ENCODE measurements at regions not wholly inside any gene's neighbourhood (a gene's known extent, or its start where the extent isn't known, plus 50 kb on each side); places are given as distances from the start of the nearest gene placed in this dataset.
A peak's percentile ranks its signal among the peaks of the same experiment; 100 is the strongest.

- DNase-seq: no peak
- H3K27ac ChIP-seq (ENCODE audit: low read length): no peak overlapping the region
- peaks cover 5% of the 10 kb centered on the region for H3K27me3 ChIP-seq (ENCODE audit: control insufficient read depth, insufficient read depth, low read length)
- no peaks in the 10 kb centered on the region for H3K4me1 ChIP-seq (ENCODE audit: control insufficient read depth, insufficient read depth, low read length)
- WGBS (ENCODE audit: insufficient coverage): no CpG with 5 or more reads among the region's 5 CpGs
- H3K9me3 ChIP-seq (replicated peaks; ENCODE audit: control insufficient read depth, low read depth, low read length): peaks cover 18% of the 10 kb centered on the region
- no peaks in the 10 kb centered on the region for H3K36me3 ChIP-seq (ENCODE audit: control insufficient read depth, insufficient read depth, low read length)
- H3K4me3 ChIP-seq (ENCODE audit: low read length): no peak overlapping the region
These were observed 130.4 kb downstream of the ESM1 start for GRCh38 chr5:54854883-54855581.

- 50% methylated on average over 1 of the region's 3 CpGs for WGBS (ENCODE audit: insufficient coverage)
These were observed 133.4 kb downstream of the ESM1 start for GRCh38 chr5:54852007-54852406.

GRCh38 chr5:54851449-54851848 is 133.9 kb downstream of the ESM1 start:
- peaks cover 3% of the 10 kb centered on the region for H3K27me3 ChIP-seq (ENCODE audit: control insufficient read depth, insufficient read depth, low read length)
- H3K4me1 ChIP-seq (ENCODE audit: control insufficient read depth, insufficient read depth, low read length): no peaks in the 10 kb centered on the region
- H3K9me3 ChIP-seq (replicated peaks; ENCODE audit: control insufficient read depth, low read depth, low read length): no peaks in the 10 kb centered on the region
- H3K4me3 ChIP-seq (ENCODE audit: low read length): no peak overlapping the region
- 74% methylated on average over 3 of the region's 4 CpGs for WGBS (ENCODE audit: insufficient coverage)
- no peak overlapping the region for H3K27ac ChIP-seq (ENCODE audit: low read length)
- no peak for DNase-seq
- no peaks in the 10 kb centered on the region for H3K36me3 ChIP-seq (ENCODE audit: control insufficient read depth, insufficient read depth, low read length)

More at GRCh38 chr5:54852007-54852406, 133.4 kb downstream of the ESM1 start:
- Histone ChIP-seq H3K9me3 (replicated peaks; ENCODE audit: control insufficient read depth, low read depth, low read length) (peaks cover 3% of the 10 kb centered on the region), H3K27ac (ENCODE audit: low read length) (no peak overlapping the region), H3K4me3 (ENCODE audit: low read length) (no peak overlapping the region), H3K27me3 (ENCODE audit: control insufficient read depth, insufficient read depth, low read length) (peaks cover 5% of the 10 kb centered on the region), H3K36me3 (ENCODE audit: control insufficient read depth, insufficient read depth, low read length) (no peaks in the 10 kb centered on the region), H3K4me1 (ENCODE audit: control insufficient read depth, insufficient read depth, low read length) (no peaks in the 10 kb centered on the region)
- DNase-seq: no peak

GRCh38 chr5:54848581-54848980 is 136.8 kb downstream of the ESM1 start:
- WGBS (ENCODE audit: insufficient coverage): 65% methylated on average over 4 of the region's 5 CpGs
- H3K4me1 ChIP-seq (ENCODE audit: control insufficient read depth, insufficient read depth, low read length): peaks cover 3% of the 10 kb centered on the region
- H3K36me3 ChIP-seq (ENCODE audit: control insufficient read depth, insufficient read depth, low read length): no peaks in the 10 kb centered on the region
- no peak overlapping the region for H3K4me3 ChIP-seq (ENCODE audit: low read length)
- H3K9me3 ChIP-seq (replicated peaks; ENCODE audit: control insufficient read depth, low read depth, low read length): peaks cover 4% of the 10 kb centered on the region
- DNase-seq: no peak
- H3K27me3 ChIP-seq (ENCODE audit: control insufficient read depth, insufficient read depth, low read length): no peaks in the 10 kb centered on the region
- no peak overlapping the region for H3K27ac ChIP-seq (ENCODE audit: low read length)

- H3K4me3 ChIP-seq (ENCODE audit: low read length): no peak overlapping the region
- H3K36me3 ChIP-seq (ENCODE audit: control insufficient read depth, insufficient read depth, low read length): no peaks in the 10 kb centered on the region
- peaks cover 3% of the 10 kb centered on the region for H3K4me1 ChIP-seq (ENCODE audit: control insufficient read depth, insufficient read depth, low read length)
- no peaks in the 10 kb centered on the region for H3K27me3 ChIP-seq (ENCODE audit: control insufficient read depth, insufficient read depth, low read length)
- WGBS (ENCODE audit: insufficient coverage): 100% methylated on average over 1 of the region's 3 CpGs
- H3K9me3 ChIP-seq (replicated peaks; ENCODE audit: control insufficient read depth, low read depth, low read length): peaks cover 4% of the 10 kb centered on the region
- no peak overlapping the region for H3K27ac ChIP-seq (ENCODE audit: low read length)
- no peak for DNase-seq
These were observed 139.8 kb downstream of the ESM1 start for GRCh38 chr5:54845567-54845941.

- Histone ChIP-seq H3K27me3 (ENCODE audit: control insufficient read depth, insufficient read depth, low read length) (no peaks in the 10 kb centered on the region), H3K27ac (ENCODE audit: low read length) (peak overlapping the region; percentile 60), H3K4me3 (ENCODE audit: low read length) (no peak overlapping the region), H3K36me3 (ENCODE audit: control insufficient read depth, insufficient read depth, low read length) (no peaks in the 10 kb centered on the region), H3K9me3 (replicated peaks; ENCODE audit: control insufficient read depth, low read depth, low read length) (peaks cover 4% of the 10 kb centered on the region), H3K4me1 (ENCODE audit: control insufficient read depth, insufficient read depth, low read length) (peaks cover 3% of the 10 kb centered on the region)
- DNase-seq: peak; percentile 84
- WGBS (ENCODE audit: insufficient coverage): 0% methylated on average over 1 of the region's 6 CpGs
These were observed 140.4 kb downstream of the ESM1 start for GRCh38 chr5:54844905-54845566.

GRCh38 chr5:54844266-54844665 is 141.1 kb downstream of the ESM1 start:
- Histone ChIP-seq H3K27me3 (ENCODE audit: control insufficient read depth, insufficient read depth, low read length) (no peaks in the 10 kb centered on the region), H3K36me3 (ENCODE audit: control insufficient read depth, insufficient read depth, low read length) (no peaks in the 10 kb centered on the region), H3K9me3 (replicated peaks; ENCODE audit: control insufficient read depth, low read depth, low read length) (peaks cover 4% of the 10 kb centered on the region), H3K27ac (ENCODE audit: low read length) (peak overlapping the region; percentile 52), H3K4me1 (ENCODE audit: control insufficient read depth, insufficient read depth, low read length) (peaks cover 3% of the 10 kb centered on the region), H3K4me3 (ENCODE audit: low read length) (no peak overlapping the region)
- WGBS (ENCODE audit: insufficient coverage): 46% methylated on average over 3 of the region's 4 CpGs
- peak; percentile 82 for DNase-seq

- Histone ChIP-seq H3K4me3 (ENCODE audit: low read length) (no peak overlapping the region), H3K4me1 (ENCODE audit: control insufficient read depth, insufficient read depth, low read length) (peaks cover 3% of the 10 kb centered on the region), H3K9me3 (replicated peaks; ENCODE audit: control insufficient read depth, low read depth, low read length) (peaks cover 4% of the 10 kb centered on the region), H3K27ac (ENCODE audit: low read length) (no peak overlapping the region), H3K36me3 (ENCODE audit: control insufficient read depth, insufficient read depth, low read length) (no peaks in the 10 kb centered on the region), H3K27me3 (ENCODE audit: control insufficient read depth, insufficient read depth, low read length) (no peaks in the 10 kb centered on the region)
- DNase-seq: no peak
- WGBS (ENCODE audit: insufficient coverage): no CpG with 5 or more reads among the region's 1 CpG
These were observed 143.9 kb downstream of the ESM1 start for GRCh38 chr5:54841481-54841880.

GRCh38 chr5:54838843-54839242 is 146.6 kb downstream of the ESM1 start:
- no peaks in the 10 kb centered on the region for H3K4me1 ChIP-seq (ENCODE audit: control insufficient read depth, insufficient read depth, low read length)
- H3K4me3 ChIP-seq (ENCODE audit: low read length): no peak overlapping the region
- H3K9me3 ChIP-seq (replicated peaks; ENCODE audit: control insufficient read depth, low read depth, low read length): no peaks in the 10 kb centered on the region
- DNase-seq: no peak
- no peak overlapping the region for H3K27ac ChIP-seq (ENCODE audit: low read length)
- H3K36me3 ChIP-seq (ENCODE audit: control insufficient read depth, insufficient read depth, low read length): no peaks in the 10 kb centered on the region
- no CpG with 5 or more reads among the region's 1 CpG for WGBS (ENCODE audit: insufficient coverage)
- no peaks in the 10 kb centered on the region for H3K27me3 ChIP-seq (ENCODE audit: control insufficient read depth, insufficient read depth, low read length)

- DNase-seq: no peak
- no peaks in the 10 kb centered on the region for H3K36me3 ChIP-seq (ENCODE audit: control insufficient read depth, insufficient read depth, low read length)
- H3K27ac ChIP-seq (ENCODE audit: low read length): no peak overlapping the region
- no peaks in the 10 kb centered on the region for H3K9me3 ChIP-seq (replicated peaks; ENCODE audit: control insufficient read depth, low read depth, low read length)
- H3K27me3 ChIP-seq (ENCODE audit: control insufficient read depth, insufficient read depth, low read length): no peaks in the 10 kb centered on the region
- no peak overlapping the region for H3K4me3 ChIP-seq (ENCODE audit: low read length)
- no peaks in the 10 kb centered on the region for H3K4me1 ChIP-seq (ENCODE audit: control insufficient read depth, insufficient read depth, low read length)
- WGBS (ENCODE audit: insufficient coverage): no CpG with 5 or more reads among the region's 6 CpGs
These were observed 147.4 kb downstream of the ESM1 start for GRCh38 chr5:54837981-54838380.

Data from muscle of leg (tissue), 3 donors.